GM23338 (cell line): ENCODE measurements at regions not wholly inside any gene's neighbourhood (a gene's known extent, or its start where the extent isn't known, plus 50 kb on each side); places are given as distances from the start of the nearest gene placed in this dataset.

Experiments used
- ATAC-seq: fragments of 200-7000 bp; cut with Tn5 transposase; 3 replicates; pipeline ENCODE4 v1.9.1; 2020
- DNase-seq: peaks from one replicate; pipeline ENCODE4 v3.0.0-alpha.2; 2015; ENCODE audit warnings: low spot score
- H2AFZ ChIP-seq: fragments of 200-600 bp; sonication (generic); 2 replicates; pipeline ENCODE4 v1.8.0; 2016; ENCODE audit warnings: antibody characterized with exemption, mild to moderate bottlenecking, moderate library complexity
- H3F3A ChIP-seq: fragments of 200-600 bp; sonication (generic); replicated peaks from 2 replicates; pipeline ENCODE4 v1.8.0; 2017; ENCODE audit warnings: antibody characterized with exemption, mixed run types, low read depth
- H3K27ac ChIP-seq: fragments of 200-600 bp; sonication (generic); 2 replicates; pipeline ENCODE4 v1.6.1; 2016; ENCODE audit warnings: low read depth
- H3K27me3 ChIP-seq: fragments of 200-600 bp; sonication (generic); 2 replicates; pipeline ENCODE4 v1.8.0; 2016; ENCODE audit warnings: mild to moderate bottlenecking, mixed run types, moderate library complexity; ENCODE audit not compliant: insufficient read depth
- H3K36me3 ChIP-seq: fragments of 200-600 bp; sonication (generic); 2 replicates; pipeline ENCODE4 v1.8.0; 2016; ENCODE audit warnings: mild to moderate bottlenecking; ENCODE audit not compliant: insufficient read depth
- H3K4me1 ChIP-seq: fragments of 200-600 bp; sonication (generic); 2 replicates; pipeline ENCODE4 v1.8.0; 2016; ENCODE audit warnings: mild to moderate bottlenecking, moderate library complexity; ENCODE audit not compliant: insufficient read depth
- H3K4me2 ChIP-seq: fragments of 200-600 bp; sonication (generic); 2 replicates; pipeline ENCODE4 v1.7.1; 2017; ENCODE audit warnings: mixed run types
- H3K4me3 ChIP-seq: fragments of 200-600 bp; sonication (generic); 2 replicates; pipeline ENCODE4 v1.6.1; 2016; ENCODE audit warnings: mixed run types
- H3K79me2 ChIP-seq: fragments of 200-600 bp; sonication (generic); replicated peaks from 2 replicates; pipeline ENCODE4 v1.8.0; 2017; ENCODE audit warnings: mild to moderate bottlenecking; ENCODE audit not compliant: insufficient read depth
- H3K9me2 ChIP-seq: fragments of 200-600 bp; sonication (generic); 2 replicates; pipeline ENCODE4 v1.8.0; 2017; ENCODE audit not compliant: insufficient read depth
- H4K20me1 ChIP-seq: fragments of 200-600 bp; sonication (generic); replicated peaks from 2 replicates; pipeline ENCODE4 v1.8.0; 2017; ENCODE audit warnings: mild to moderate bottlenecking; ENCODE audit not compliant: insufficient read depth
- H3K27ac Mint-ChIP-seq: 2 replicates; pipeline ENCODE4 v1.8.0; 2020; ENCODE audit warnings: inconsistent platforms, mild to moderate bottlenecking, moderate library complexity, mixed read lengths
- H3K27me3 Mint-ChIP-seq: 3 replicates; pipeline ENCODE4 v1.8.0; 2022; ENCODE audit warnings: low read depth, mild to moderate bottlenecking, moderate library complexity, mixed read lengths, inconsistent platforms; ENCODE audit not compliant: insufficient read depth, poor library complexity
- H3K36me3 Mint-ChIP-seq: 3 replicates; pipeline ENCODE4 v1.8.0; 2021; ENCODE audit warnings: low read depth, mild to moderate bottlenecking, inconsistent platforms, moderate library complexity, mixed read lengths
- H3K4me1 Mint-ChIP-seq: 3 replicates; pipeline ENCODE4 v1.8.0; 2020; ENCODE audit warnings: mild to moderate bottlenecking, inconsistent platforms, mixed read lengths
- H3K4me3 Mint-ChIP-seq: 3 replicates; pipeline ENCODE4 v1.8.0; 2021; ENCODE audit warnings: moderate library complexity, mild to moderate bottlenecking, inconsistent platforms, mixed read lengths
- H3K9me3 Mint-ChIP-seq: 3 replicates; pipeline ENCODE4 v1.8.0; 2020; ENCODE audit warnings: moderate library complexity, mild to moderate bottlenecking, inconsistent platforms, mixed read lengths
- CREB1 ChIP-seq: fragments of 250-450 bp; sonication (Bioruptor Pico); IDR thresholded peaks from 2 replicates; pipeline ENCODE4 v1.5.0; 2020; ENCODE audit warnings: low read depth, mild to moderate bottlenecking, moderate library complexity
- CTCF ChIP-seq, 2 experiments: fragments of 200-600 bp in 1 of 2; sonication (generic) in 1 of 2; conservative IDR thresholded peaks; 2 replicates each; pipeline versions ENCODE4 v1.5.1 to v1.6.1; 2016 to 2017; ENCODE audit warnings: antibody characterized with exemption in 2 of 2, low read depth in 2 of 2, mild to moderate bottlenecking in 2 of 2, moderate library complexity in 1 of 2
- ETS1 ChIP-seq: IDR thresholded peaks from 2 replicates; pipeline ENCODE4 v1.6.1; 2016; ENCODE audit warnings: antibody characterized with exemption
- EZH2 ChIP-seq: fragments of 200-600 bp; sonication (generic); IDR thresholded peaks from one replicate; pipeline ENCODE4 v1.8.0; 2017; ENCODE audit warnings: antibody characterized with exemption, mild to moderate bottlenecking, low read depth; ENCODE audit not compliant: unreplicated experiment
- EZH2phosphoT487 ChIP-seq: fragments of 200-600 bp; sonication (generic); IDR thresholded peaks from one replicate; pipeline ENCODE4 v1.8.1; 2018; ENCODE audit warnings: antibody characterized with exemption; ENCODE audit not compliant: unreplicated experiment
- JUNB ChIP-seq: IDR thresholded peaks from one replicate; pipeline ENCODE4 v1.6.1; 2016; ENCODE audit warnings: antibody characterized with exemption; ENCODE audit not compliant: unreplicated experiment
- NANOG ChIP-seq: IDR thresholded peaks from 2 replicates; pipeline ENCODE4 v1.6.1; 2016; ENCODE audit warnings: antibody characterized with exemption, borderline replicate concordance
- POLR2AphosphoS5 ChIP-seq: IDR thresholded peaks from 2 replicates; pipeline ENCODE4 v1.6.1; 2016; ENCODE audit warnings: antibody characterized with exemption, low read depth
- REST ChIP-seq: IDR thresholded peaks from one replicate; pipeline ENCODE4 v1.6.1; 2018; ENCODE audit warnings: antibody characterized with exemption; ENCODE audit not compliant: unreplicated experiment
- STAT1 ChIP-seq: IDR thresholded peaks from one replicate; pipeline ENCODE4 v1.6.1; 2016; ENCODE audit warnings: antibody characterized with exemption; ENCODE audit not compliant: unreplicated experiment
- ZNF114 ChIP-seq: fragments of 250-450 bp; sonication (Bioruptor Pico); IDR thresholded peaks from 2 replicates; pipeline ENCODE4 v1.5.0; 2020; ENCODE audit warnings: mild to moderate bottlenecking, moderate library complexity
- ZNF331 ChIP-seq: fragments of 250-450 bp; sonication (Bioruptor Pico); IDR thresholded peaks from 2 replicates; pipeline ENCODE4 v1.5.0; 2020; ENCODE audit warnings: low read depth, mild to moderate bottlenecking, moderate library complexity
- ZNF462 ChIP-seq: fragments of 250-450 bp; sonication (Bioruptor Pico); IDR thresholded peaks from 2 replicates; pipeline ENCODE4 v1.5.0; 2020; ENCODE audit warnings: mild to moderate bottlenecking, moderate library complexity

- no peak for ATAC-seq
- Mint-ChIP-seq H3K9me3 (no peaks in the 10 kb centered on the region), H3K4me3 (no peak overlapping the region), H3K36me3 (peaks cover 4% of the 10 kb centered on the region; the same call in 1 of the 3 replicates), H3K27me3 (no peaks in the 10 kb centered on the region), H3K4me1 (no peaks in the 10 kb centered on the region), H3K27ac (no peak overlapping the region)
- Histone ChIP-seq H3K27ac (no peak overlapping the region), H3K9me2 (no peaks in the 10 kb centered on the region), H3K4me2 (no peak overlapping the region), H3K36me3 (no peaks in the 10 kb centered on the region), H4K20me1 (no peaks in the 10 kb centered on the region), H3K79me2 (no peaks in the 10 kb centered on the region), H3K4me3 (no peak overlapping the region), H3K27me3 (no peaks in the 10 kb centered on the region), H3F3A (no peaks in the 10 kb centered on the region), H3K4me1 (no peaks in the 10 kb centered on the region; the same call in 1 of the 2 replicates), H2AFZ (no peak overlapping the region)
- no peak for DNase-seq
- no peak for TF ChIP-seq JUNB
- no peak for TF ChIP-seq POLR2AphosphoS5
- no peak for TF ChIP-seq CREB1 (CRISPR knock-in tag)
- TF ChIP-seq NANOG, result no peak
- no peak for TF ChIP-seq REST
- TF ChIP-seq CTCF (conservative IDR thresholded peaks at IDR 0.05; ENCODE audit: low read depth in 2 of 2), result no peak
- no peak for TF ChIP-seq ZNF331 (CRISPR knock-in tag)
- TF ChIP-seq ETS1, result no peak
- TF ChIP-seq ZNF114 (CRISPR knock-in tag), result no peak
- no peak for TF ChIP-seq EZH2
- TF ChIP-seq EZH2phosphoT487, result no peak
- no peak for TF ChIP-seq ZNF462
- no peak for TF ChIP-seq STAT1
Observed at GRCh38 chr2:180156651-180157050, 149.6 kb upstream of the CWC22 start.
